Mesothelial cell of epicardium (in vitro differentiated cells): ENCODE measurements at regions not wholly inside any gene's neighbourhood (a gene's known extent, or its start where the extent isn't known, plus 50 kb on each side); places are given as distances from the start of the nearest gene placed in this dataset.
"Not testable (repeated sequence)": the region's sequence is repeated elsewhere in the genome, so short reads cannot be mapped to it uniquely, and the experiment has no call there.

Experiments used
- DNase-seq, 2 experiments: peaks; one replicate each; pipeline ENCODE4 v3.0.0; 2021; ENCODE audit warnings: low spot score in 2 of 2; ENCODE audit not compliant: unreplicated experiment in 2 of 2
- H3K27ac Mint-ChIP-seq: 2 replicates; pipeline ENCODE4 v1.8.0; 2021; ENCODE audit warnings: mixed read lengths
- H3K27me3 Mint-ChIP-seq: 2 replicates; pipeline ENCODE4 v1.8.0; 2021; ENCODE audit warnings: low read depth, mixed read lengths
- H3K36me3 Mint-ChIP-seq: 2 replicates; pipeline ENCODE4 v1.8.0; 2021; ENCODE audit warnings: mixed read lengths
- H3K4me1 Mint-ChIP-seq: 2 replicates; pipeline ENCODE4 v1.8.0; 2021; ENCODE audit warnings: mixed read lengths
- H3K4me3 Mint-ChIP-seq: 2 replicates; pipeline ENCODE4 v1.8.0; 2021; ENCODE audit warnings: mild to moderate bottlenecking, moderate library complexity, mixed read lengths
- H3K9me3 Mint-ChIP-seq: 2 replicates; pipeline ENCODE4 v1.8.0; 2021; ENCODE audit warnings: mixed read lengths
- TF ChIP-seq, protein P1 (sequence below): fragments of 200-600 bp; sonication (generic); IDR thresholded peaks from one replicate; pipeline ENCODE4 v1.5.0; 2021; ENCODE audit warnings: antibody characterized with exemption; ENCODE audit not compliant: unreplicated experiment

DNA sequence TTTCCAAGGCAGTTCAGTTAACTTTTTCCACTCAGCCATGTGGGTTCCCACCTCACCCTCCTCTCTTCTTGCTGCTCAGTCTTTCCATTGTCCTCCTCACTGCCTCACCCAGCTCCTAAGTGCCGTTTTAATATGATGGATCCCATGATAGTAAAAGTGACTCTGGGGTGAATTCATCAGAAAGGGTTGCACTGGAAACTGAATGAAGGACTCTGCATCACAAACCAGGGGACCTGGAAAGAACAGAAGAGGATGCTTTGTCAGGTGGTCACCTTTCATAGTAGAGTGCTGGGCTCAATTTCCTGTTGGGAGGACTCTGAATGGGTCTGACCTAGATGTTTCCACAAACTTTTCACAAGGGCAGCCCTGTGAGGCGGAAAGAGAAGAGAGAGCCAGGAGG is 67.8 kb upstream of the SLC8A3 start:
- Mint-ChIP-seq H3K36me3 (no peaks in the 10 kb centered on the region), H3K9me3 (peaks cover 4% of the 10 kb centered on the region), H3K4me1 (no peaks in the 10 kb centered on the region), H3K27me3 (peaks cover 9% of the 10 kb centered on the region), H3K27ac (no peak overlapping the region), H3K4me3 (no peak overlapping the region)
- TF ChIP-seq, protein P1, sequence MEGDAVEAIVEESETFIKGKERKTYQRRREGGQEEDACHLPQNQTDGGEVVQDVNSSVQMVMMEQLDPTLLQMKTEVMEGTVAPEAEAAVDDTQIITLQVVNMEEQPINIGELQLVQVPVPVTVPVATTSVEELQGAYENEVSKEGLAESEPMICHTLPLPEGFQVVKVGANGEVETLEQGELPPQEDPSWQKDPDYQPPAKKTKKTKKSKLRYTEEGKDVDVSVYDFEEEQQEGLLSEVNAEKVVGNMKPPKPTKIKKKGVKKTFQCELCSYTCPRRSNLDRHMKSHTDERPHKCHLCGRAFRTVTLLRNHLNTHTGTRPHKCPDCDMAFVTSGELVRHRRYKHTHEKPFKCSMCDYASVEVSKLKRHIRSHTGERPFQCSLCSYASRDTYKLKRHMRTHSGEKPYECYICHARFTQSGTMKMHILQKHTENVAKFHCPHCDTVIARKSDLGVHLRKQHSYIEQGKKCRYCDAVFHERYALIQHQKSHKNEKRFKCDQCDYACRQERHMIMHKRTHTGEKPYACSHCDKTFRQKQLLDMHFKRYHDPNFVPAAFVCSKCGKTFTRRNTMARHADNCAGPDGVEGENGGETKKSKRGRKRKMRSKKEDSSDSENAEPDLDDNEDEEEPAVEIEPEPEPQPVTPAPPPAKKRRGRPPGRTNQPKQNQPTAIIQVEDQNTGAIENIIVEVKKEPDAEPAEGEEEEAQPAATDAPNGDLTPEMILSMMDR: no peak
- DNase-seq: no peak

DNA sequence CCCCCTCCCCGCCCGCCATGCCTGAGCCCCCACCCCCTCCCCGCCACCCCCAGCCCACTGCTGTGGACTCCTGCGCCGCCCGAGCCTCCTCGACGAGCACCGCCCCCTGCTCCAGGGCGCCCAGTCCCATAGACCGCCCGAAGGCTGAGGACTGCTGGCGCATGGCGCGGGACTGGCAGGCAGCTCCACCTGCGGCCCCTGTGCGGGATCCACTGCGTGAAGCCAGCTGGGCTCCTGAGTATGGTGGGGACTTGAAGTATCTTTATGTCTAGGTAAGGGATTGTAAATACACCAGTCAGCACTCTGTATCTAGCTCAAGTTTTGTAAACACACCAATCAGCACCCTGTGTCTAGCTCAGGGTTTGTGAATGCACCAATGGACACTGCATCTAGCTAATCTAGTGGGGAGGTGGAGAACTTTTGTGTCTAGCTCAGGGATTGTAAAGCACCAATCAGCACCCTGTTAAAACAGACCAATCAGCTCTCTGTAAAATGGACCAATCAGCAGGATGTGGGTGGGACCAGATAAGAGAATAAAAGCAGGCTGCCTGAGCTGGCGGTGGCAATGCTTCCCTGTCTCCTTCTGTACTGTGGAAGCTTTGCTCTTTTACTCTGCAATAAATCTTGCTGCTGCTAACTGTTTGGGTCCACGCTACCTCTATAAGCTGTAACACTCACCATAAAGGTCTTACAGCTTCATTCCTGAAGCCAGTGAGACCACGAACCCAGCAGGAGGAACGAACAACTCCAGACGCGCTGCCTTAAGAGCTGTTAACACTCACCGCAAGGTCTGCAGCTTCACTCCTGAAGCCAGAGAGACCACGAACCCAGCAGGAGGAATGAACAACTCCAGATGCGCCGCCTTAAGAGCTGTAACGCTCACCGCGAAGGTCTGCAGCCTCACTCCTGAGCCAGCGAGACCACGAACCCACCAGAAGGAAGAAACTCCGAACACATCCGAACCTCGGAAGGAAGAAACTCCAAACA is 66.6 kb upstream of the SLC8A3 start:
- Mint-ChIP-seq H3K27me3 (peaks cover 16% of the 10 kb centered on the region), H3K4me3 (peak overlapping the region; percentile 64)
- DNase-seq: peak in 1 of 2 experiments; percentile 45
- H3K27ac Mint-ChIP-seq, H3K4me1 Mint-ChIP-seq, H3K9me3 Mint-ChIP-seq, H3K36me3 Mint-ChIP-seq: not testable (repeated sequence)

DNA sequence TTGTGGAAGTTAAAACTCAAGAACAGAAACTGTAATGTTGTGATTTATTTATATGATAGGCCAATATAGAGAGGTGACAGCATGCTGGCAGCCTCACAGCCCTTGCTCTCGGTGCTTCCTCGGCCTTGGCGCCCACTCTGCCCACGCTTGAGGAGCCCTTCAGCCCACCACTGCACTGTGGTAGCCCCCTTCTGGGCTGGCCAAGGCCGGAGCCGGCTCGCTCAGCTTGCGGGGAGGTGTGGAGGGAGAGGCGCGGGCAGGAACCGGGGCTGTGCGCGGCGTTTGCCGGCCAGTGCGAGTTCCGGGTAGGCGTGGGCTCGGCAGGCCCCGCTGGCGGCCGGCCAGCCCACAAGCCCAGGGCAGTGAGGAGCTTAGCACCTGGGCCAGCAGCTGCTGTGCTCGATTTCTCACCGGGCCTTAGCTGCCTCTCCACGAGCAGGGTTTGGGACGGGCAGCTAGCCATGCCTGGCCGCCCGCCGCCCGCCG is 65.8 kb upstream of the SLC8A3 start:
- peak overlapping the region; percentile 65 for H3K4me3 Mint-ChIP-seq
- H3K4me1 Mint-ChIP-seq: no peaks in the 10 kb centered on the region
- H3K27ac Mint-ChIP-seq: no peak overlapping the region
- peak; percentile 45 to 68 for DNase-seq
- H3K27me3 Mint-ChIP-seq: peaks cover 23% of the 10 kb centered on the region
- H3K9me3 Mint-ChIP-seq: peaks cover 4% of the 10 kb centered on the region
- H3K36me3 Mint-ChIP-seq: no peaks in the 10 kb centered on the region
- TF ChIP-seq, protein P1: no peak

DNA sequence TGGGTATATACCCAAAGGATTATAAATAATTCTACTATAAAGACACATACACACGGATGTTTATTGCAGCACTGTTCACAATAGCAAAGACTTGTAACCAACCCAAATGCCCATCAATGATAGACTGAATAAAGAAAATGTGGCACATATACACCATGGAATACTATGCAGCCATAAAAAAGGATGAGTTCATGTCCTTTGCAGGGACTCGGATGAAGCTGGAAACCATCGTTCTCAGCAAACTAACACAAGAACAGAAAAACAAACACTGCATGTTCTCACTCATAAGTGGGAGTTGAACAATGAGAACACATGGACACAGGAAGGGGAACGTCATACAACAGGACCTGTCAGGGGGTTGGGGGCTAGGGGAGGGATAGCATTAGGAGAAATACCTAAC is 64.8 kb upstream of the SLC8A3 start:
- Mint-ChIP-seq H3K4me3 (peak overlapping the region; percentile 44), H3K27me3 (peaks cover 25% of the 10 kb centered on the region)
- H3K9me3 Mint-ChIP-seq, H3K27ac Mint-ChIP-seq, H3K36me3 Mint-ChIP-seq, H3K4me1 Mint-ChIP-seq, DNase-seq: not testable (repeated sequence)

DNA sequence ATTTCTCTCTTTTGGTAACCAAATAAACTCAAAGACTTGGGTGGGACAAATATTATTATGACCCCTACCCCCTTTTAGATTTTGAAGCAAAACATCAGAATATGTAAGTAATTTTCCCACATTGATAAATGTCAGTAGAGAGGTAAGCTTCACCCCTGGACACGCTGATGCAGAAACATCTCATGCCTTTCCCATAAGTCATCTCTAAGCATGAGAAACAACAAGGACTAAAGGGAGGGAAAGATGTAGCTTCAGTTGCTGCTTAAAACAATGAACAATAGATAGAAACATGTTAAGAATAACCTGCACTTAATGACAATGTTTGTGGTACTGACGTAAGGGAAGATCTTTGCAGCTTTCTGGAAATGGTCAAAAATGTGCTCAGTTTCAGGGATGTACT is 56.3 kb upstream of the SLC8A3 start:
- H3K27me3 Mint-ChIP-seq: peaks cover 57% of the 10 kb centered on the region
- TF ChIP-seq, protein P1: no peak
- no peaks in the 10 kb centered on the region for H3K4me1 Mint-ChIP-seq

DNA sequence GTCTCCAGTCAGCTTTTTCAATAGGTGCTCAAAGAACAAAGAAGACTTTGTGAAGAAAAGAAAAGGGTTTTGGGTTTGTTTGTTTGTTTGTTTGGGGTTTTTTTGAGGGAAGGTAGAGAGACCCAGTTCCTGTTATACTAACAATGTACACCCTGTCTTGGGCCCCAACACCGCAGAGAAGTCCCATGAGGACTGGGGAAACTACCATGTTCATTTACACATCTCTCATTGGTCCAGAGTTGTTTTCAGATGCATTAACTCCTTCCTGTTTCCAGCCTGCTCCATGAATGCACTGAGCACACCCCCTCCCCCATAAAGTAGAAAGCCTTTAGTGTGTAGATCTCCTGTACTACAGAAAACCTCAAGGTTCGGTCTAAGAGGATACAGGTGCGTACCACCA is 51.1 kb upstream of the SLC8A3 start:
- no peak for DNase-seq
- H3K4me1 Mint-ChIP-seq: no peaks in the 10 kb centered on the region

More for the DNA sequence above, 56.3 kb upstream of the SLC8A3 start:
- peaks cover 12% of the 10 kb centered on the region for H3K9me3 Mint-ChIP-seq
- H3K27ac Mint-ChIP-seq: no peak overlapping the region
- H3K4me3 Mint-ChIP-seq: no peak overlapping the region
- no peaks in the 10 kb centered on the region for H3K36me3 Mint-ChIP-seq
- no peak for DNase-seq

DNA sequence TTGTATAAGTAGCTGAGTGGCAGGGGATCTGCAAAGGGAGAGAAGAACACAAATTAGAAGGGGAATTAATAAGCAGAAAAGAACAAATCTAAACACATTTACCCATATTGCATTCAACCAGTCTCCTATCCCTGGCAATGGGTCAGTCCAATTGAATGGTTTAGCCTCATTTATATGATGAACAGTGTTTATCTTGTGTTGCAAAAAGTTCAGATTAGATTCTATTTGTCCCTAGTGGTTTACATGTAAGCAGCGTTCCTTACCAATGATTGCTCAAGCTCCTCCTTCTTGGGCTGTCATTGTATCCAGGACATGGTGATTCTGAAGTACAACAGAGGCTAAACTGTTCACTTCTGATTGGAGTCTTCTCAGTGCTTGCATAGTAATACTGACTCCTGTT is 49.9 kb upstream of the SLC8A3 start:
- not testable (repeated sequence) for H3K4me1 Mint-ChIP-seq, H3K36me3 Mint-ChIP-seq, H3K27ac Mint-ChIP-seq, DNase-seq, H3K4me3 Mint-ChIP-seq
- peaks cover 42% of the 10 kb centered on the region for H3K27me3 Mint-ChIP-seq
- peaks cover 12% of the 10 kb centered on the region for H3K9me3 Mint-ChIP-seq

More for the DNA sequence above, 51.1 kb upstream of the SLC8A3 start:
- Mint-ChIP-seq H3K4me3 (no peak overlapping the region), H3K27ac (no peak overlapping the region), H3K27me3 (peaks cover 48% of the 10 kb centered on the region), H3K36me3 (no peaks in the 10 kb centered on the region), H3K9me3 (peaks cover 12% of the 10 kb centered on the region)
- TF ChIP-seq, protein P1: no peak
